GM18519 (cell line): ENCODE measurements at regions not wholly inside any gene's neighbourhood (a gene's known extent, or its start where the extent isn't known, plus 50 kb on each side); places are given as distances from the start of the nearest gene placed in this dataset.

Experiments used
- ATAC-seq: cut with Tn5 transposase; IDR thresholded peaks from one replicate; pipeline ENCODE4 v1.9.1; 2021; ENCODE audit warnings: mild to moderate bottlenecking, moderate library complexity; ENCODE audit not compliant: unreplicated experiment, low FRiP score

GRCh38 chrX:69307756-69308155, 142.5 kb upstream of the PJA1 start:
- ATAC-seq: no peak

GRCh38 chrX:69307029-69307428, 141.8 kb upstream of the PJA1 start:
- no peak for ATAC-seq

- ATAC-seq: no peak
Measured at GRCh38 chrX:69306063-69306404, 140.8 kb upstream of the PJA1 start.

- no peak for ATAC-seq
Measured at GRCh38 chrX:69305333-69306062, 140.2 kb upstream of the PJA1 start.

- ATAC-seq: no peak
Measured at GRCh38 chrX:69303231-69303630, 138.0 kb upstream of the PJA1 start.

- ATAC-seq: no peak
Measured at GRCh38 chrX:69299951-69300714, 134.9 kb upstream of the PJA1 start.

GRCh38 chrX:69299285-69299684, 134.0 kb upstream of the PJA1 start:
- no peak for ATAC-seq

GRCh38 chrX:69298466-69299140, 133.3 kb upstream of the PJA1 start:
- no peak for ATAC-seq

GRCh38 chrX:69297506-69297905, 132.3 kb upstream of the PJA1 start:
- no peak for ATAC-seq

GRCh38 chrX:69293776-69294601, 128.7 kb upstream of the PJA1 start:
- no peak for ATAC-seq

- ATAC-seq: no peak
Measured at GRCh38 chrX:69291116-69291515, 125.9 kb upstream of the PJA1 start.

- no peak for ATAC-seq
Measured at GRCh38 chrX:69290292-69290691, 125.0 kb upstream of the PJA1 start.

GRCh38 chrX:69289793-69290123, 124.5 kb upstream of the PJA1 start:
- ATAC-seq: no peak

- ATAC-seq: no peak
Measured at GRCh38 chrX:69289046-69289792, 124.0 kb upstream of the PJA1 start.

GRCh38 chrX:69287095-69287494, 121.8 kb upstream of the PJA1 start:
- ATAC-seq: no peak

GRCh38 chrX:69286565-69286906, 121.3 kb upstream of the PJA1 start:
- ATAC-seq: no peak

- ATAC-seq: no peak
Measured at GRCh38 chrX:69285881-69286564, 120.8 kb upstream of the PJA1 start.

- ATAC-seq: no peak
Measured at GRCh38 chrX:69285401-69285877, 120.2 kb upstream of the PJA1 start.

- ATAC-seq: no peak
Measured at GRCh38 chrX:69284491-69284890, 119.2 kb upstream of the PJA1 start.
